ENCODE measurements at regions not wholly inside any gene's neighbourhood (a gene's known extent, or its start where the extent isn't known, plus 50 kb on each side); places are given as distances from the start of the nearest gene placed in this dataset.

DNA sequence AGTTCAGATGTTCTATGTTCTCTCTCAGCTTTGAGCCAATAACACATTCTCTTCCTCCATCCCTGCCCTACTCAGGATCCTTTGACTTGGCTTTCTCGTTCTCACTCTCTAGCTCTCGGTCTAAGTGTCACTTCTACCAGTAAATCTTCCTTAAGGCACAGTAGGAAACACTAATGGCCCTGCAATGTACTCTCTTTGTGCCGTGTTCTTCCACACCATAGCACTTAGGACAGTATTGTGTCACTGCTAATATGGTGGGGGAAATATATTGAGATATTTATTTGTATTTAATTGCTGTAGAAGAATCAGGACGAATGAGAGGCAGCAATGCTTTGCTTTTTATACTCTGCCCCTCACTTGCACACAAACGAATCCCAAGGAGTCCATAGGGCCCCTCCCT, 493.1 kb downstream of the SHISA9 start:
- no peak for DNase-seq (ENCODE audit: low spot score)

DNA sequence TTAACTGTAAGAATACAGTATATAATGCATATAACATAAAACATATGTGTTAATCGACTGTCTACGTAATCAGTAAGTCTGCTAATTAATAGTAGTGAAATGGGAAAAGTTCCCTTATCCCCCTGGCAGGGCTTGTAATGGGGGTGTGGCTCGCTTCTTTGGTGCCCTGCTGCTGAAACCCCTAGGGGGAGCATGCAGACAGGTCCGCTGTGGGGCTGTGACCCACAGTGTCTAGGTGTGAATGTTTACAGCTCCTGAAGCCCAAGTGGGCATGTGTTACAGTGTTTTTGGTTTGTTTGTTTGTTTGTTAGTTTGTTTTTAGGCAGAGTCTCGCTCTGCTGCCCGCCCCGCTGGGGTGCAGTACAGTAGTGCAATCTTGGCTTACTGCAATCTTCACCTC, 495.7 kb downstream of the SHISA9 start:
- no peak for DNase-seq (ENCODE audit: low spot score)

GRCh38 chr16:13401641-13402040, 500.2 kb downstream of the SHISA9 start:
- DNase-seq (ENCODE audit: low spot score) = no peak

DNA sequence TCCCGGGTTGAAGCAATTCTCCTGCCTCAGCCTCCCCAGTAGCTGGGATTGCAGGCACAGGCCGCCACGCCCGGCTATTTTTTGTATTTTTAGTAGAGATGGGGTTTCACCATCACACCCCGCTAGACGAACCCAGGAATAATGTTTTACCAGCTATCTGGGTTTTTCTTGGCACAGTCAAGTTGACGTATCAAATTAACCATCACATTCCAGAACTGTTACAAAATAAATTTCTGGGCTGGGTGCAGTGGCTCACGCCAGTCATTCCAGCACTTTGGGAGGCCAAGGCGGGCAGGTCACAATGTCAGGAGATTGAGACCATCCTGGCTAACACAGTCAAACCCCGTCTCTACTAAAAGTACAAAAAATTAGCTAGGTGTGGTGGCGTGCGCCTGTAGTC, 501.2 kb downstream of the SHISA9 start:
- no peak for DNase-seq (ENCODE audit: low spot score)

DNA sequence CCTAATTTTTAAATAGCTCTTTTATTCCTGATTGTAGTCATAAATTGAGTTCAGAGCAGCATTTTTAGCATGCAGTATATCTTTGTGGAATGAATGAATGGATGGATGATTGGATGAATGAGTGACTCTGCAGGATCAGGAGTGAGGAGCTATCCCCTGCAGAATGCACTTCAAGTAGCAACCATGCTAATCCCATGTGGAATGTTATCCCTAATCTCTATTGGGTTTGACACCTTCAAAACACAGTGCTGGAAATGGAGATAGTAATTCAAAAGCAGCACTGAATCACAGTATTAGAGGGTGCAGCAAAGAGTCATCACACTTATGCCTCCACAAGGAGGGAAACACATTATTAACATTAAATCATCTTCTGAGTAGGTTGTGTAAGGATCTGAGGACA, 501.9 kb downstream of the SHISA9 start:
- DNase-seq (ENCODE audit: low spot score) = no peak

DNA sequence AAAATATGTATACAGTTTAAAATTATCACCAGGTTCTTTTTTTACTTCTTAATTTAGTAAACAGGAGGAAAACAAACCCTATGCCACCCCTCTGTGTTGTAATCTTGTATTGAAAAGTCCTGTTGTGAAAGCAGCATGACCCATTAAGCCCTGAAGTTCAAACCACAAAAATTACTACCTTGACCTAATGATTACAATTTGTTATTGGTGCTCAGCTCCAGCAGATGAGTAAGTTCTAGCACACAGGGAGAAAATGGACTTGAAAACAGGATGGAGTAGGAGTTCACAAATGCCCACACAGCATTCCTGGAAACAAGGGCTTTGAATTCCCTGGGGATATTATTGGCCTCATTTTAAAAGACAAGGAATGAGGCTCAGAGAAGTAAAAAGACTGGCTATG, 505.8 kb upstream of the ERCC4 start:
- DNase-seq (ENCODE audit: low spot score) = no peak

DNA sequence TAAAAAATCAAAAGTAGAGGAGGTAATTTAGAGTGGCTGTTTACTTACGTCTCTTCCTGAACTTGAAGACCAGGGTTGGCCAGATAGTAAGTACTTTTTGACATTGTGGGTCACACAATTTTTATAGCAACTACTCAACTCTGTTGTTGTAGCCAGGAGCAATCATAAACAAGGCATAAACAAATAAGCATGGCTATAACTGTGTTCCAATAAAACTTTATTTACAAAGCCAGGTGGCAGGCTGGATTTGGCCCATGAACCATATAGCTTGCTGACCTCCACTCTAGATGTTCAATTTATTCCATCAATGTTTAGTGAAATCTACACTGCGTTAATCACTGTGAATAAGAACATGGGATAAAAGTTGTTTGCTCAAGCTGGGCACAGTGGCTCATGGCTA, 500.4 kb upstream of the ERCC4 start:
- DNase-seq (ENCODE audit: low spot score) = no peak

- DNase-seq (ENCODE audit: low spot score) = no peak
These were observed 498.2 kb upstream of the ERCC4 start for GRCh38 chr16:13421726-13422125.

- no peak for DNase-seq (ENCODE audit: low spot score)
These were observed 494.1 kb upstream of the ERCC4 start for GRCh38 chr16:13425836-13426235.

DNA sequence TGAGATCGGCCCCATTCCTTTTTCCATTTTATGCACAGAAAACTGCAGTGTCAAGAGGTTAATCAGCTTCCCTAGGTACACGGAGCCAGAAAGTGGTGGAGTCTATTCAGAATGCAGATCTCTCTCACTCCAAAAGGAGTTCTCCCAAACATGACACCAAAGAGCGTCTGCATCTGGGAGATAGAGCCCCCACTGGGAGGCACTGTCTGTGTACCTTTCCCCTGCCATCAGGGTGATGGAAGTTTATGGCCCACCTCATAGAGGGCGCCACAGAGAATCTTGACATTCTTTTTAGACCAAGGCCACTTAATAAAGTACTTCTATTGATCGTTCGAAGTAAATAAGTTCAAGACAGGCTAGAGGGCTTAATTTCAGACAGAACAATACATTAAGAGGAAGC, 493.7 kb upstream of the ERCC4 start:
- DNase-seq (ENCODE audit: low spot score) = no peak

GRCh38 chr16:13426736-13427135, 493.2 kb upstream of the ERCC4 start:
- no peak for DNase-seq (ENCODE audit: low spot score)

GRCh38 chr16:13427943-13428342, 492.0 kb upstream of the ERCC4 start:
- no peak for DNase-seq (ENCODE audit: low spot score)

DNA sequence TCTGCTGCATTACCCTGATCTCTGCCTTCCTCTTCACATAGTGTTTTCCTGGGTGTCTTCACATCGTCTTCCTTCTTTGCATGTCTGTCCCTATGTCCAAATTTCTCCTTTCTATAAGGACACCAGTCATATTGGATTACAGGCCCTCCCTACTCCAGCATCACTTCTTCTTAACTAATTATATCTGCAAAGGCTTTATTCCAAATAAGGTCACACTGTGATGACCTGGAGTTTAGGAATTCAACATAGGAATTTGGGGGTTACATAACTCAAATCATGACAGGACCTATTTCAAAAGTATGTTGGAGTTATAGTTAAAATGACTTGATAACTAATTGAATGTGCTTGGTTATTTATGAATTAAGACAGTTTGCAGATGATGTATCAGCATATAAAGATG, 490.5 kb upstream of the ERCC4 start:
- no peak for DNase-seq (ENCODE audit: low spot score)

- DNase-seq (ENCODE audit: low spot score) = no peak
These were observed 484.5 kb upstream of the ERCC4 start for GRCh38 chr16:13435415-13435814.

DNA sequence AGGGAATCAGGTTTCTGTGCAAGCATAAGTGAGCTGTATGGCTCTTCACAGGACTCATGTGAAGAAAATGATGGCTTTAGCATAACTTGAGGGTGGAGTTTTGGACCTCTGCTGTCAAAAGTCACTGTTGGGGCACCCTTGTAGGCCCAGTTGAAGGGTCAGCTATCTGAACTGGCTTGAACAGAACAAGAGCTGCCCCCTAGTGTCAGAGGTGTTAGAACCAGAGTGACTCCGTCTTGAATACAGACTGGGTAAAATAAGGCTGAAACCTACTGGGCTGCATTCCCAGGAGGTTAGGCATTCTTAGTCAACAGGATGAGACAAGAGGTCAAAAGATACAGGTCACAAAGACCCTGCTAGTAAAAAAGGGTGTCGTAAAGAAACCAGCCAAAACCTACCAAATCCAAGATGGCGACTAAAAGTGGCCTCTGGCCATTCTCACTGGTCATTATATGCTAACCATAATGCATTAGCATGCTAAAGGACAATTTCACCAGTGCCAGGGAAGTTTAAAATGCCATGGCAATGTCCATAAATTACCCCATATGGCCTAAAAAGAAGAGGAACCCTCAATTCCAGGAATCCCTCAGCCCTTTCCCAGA, 484.0 kb upstream of the ERCC4 start:
- DNase-seq (ENCODE audit: low spot score) = no peak

DNA sequence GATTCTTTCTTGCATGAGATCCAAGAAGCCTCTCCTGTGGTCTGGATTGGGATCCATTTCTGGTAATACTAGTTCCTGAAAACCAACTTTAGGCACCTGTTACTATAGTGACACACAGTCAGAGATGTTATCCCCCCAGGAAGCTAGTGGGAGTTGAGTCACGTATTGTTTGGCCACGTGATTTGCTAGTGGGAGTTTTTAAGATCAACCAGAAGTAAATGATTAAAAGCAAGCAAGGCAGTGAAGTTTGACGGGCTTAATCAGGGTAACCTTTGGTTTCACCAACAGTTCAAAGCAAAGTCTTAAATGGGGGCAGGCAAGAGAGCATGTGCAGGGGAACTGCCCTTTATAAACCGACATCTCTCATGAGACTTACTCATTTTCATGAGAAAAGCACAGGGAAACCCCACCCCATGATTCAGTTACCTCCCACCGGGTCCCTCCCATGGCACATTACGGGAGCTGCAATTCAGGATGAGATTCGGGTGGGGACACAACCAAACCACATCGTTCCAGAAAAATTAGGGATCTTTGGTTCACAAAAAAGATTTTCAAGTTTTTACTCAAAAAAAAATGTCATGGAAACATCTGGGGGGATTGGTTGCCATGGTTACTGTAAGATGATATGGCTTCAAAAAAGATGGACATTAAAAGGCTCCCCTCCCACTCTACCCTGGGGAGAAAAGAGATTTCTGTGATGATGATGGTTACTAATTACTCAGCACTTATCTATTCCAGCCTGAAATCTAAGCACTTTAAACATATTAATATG, 483.1 kb upstream of the ERCC4 start:
- peak; percentile 11 for DNase-seq (ENCODE audit: low spot score)

DNA sequence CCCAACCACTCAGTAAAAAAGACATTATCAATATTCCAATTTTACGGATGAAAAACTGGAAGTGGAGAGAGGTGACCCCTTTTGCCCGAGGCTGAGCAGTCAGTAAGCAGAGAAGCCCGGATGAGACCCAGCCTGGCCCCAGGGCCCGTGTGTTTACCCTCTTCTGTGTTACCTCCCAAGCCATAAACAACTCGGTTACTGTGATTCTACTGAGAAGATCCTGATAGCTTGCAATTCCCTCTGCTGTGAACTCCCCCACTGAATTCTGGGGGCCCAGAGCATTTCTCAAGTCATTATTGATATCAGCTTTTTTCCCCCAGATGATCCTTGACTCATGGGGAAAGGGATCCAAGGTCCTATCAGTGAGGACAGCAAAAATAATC, 482.6 kb upstream of the ERCC4 start:
- DNase-seq (ENCODE audit: low spot score) = no peak

- DNase-seq (ENCODE audit: low spot score) = no peak
These were observed 481.9 kb upstream of the ERCC4 start for GRCh38 chr16:13438064-13438463.

GRCh38 chr16:13439766-13440165, 480.2 kb upstream of the ERCC4 start:
- no peak for DNase-seq (ENCODE audit: low spot score)

- DNase-seq (ENCODE audit: low spot score) = no peak
These were observed 478.3 kb upstream of the ERCC4 start for GRCh38 chr16:13441675-13442074.

- DNase-seq (ENCODE audit: low spot score) = no peak
These were observed 471.6 kb upstream of the ERCC4 start for GRCh38 chr16:13448346-13448745.

DNA sequence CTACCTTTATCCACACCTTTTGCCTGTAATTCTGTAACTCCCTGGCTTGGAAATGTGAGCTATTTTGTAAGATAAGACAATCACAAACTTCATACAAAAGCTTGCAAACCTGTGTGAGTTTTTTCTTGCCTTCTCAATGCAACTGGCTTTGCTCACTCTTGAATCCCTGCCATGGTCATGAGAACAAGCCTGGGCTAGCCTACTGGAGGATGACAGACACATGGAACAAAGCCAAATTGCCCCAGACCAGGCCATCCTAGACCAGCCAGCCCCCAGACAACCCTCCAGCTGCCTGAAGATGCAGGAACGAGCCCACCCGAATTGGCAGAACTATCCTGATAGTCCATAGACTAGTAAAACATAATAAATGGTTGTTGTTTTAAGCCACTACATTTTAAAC, 466.6 kb upstream of the ERCC4 start:
- no peak for DNase-seq (ENCODE audit: low spot score)

DNA sequence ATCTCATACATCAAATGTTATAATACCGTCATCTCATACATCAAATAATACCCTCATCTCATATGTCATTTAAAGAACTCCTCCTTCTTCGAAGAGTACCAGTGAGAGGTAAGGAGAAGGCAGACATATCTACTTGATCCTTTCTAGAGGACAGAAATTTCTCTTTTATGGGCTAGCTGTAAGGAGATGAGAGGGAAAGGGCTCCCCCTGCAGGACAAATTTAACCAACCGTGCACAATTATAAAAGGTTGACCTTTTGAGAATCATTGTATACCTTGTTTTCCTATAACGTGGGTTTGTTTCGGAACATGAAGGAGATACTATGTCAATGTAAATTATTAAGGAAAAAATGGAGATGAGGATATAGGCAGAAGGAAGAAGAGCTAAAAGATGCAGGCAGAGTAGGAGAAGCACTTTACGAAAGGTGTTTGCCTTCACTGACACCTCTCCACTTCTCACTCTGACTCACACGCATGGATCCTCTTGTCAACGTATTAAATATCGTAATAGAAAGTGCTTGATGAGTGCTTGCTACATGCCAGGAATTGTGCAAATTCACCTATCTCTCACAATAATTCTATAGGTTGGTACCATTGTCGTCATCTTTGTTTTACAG, 465.9 kb upstream of the ERCC4 start:
- peak; percentile 27 for DNase-seq (ENCODE audit: low spot score)

All from mucosa of gallbladder (tissue), 1 donor.